Testis (tissue), 2 donors: ENCODE measurements at regions not wholly inside any gene's neighbourhood (a gene's known extent, or its start where the extent isn't known, plus 50 kb on each side); places are given as distances from the start of the nearest gene placed in this dataset.

ENCODE experiments used
- POLR2A ChIP-seq: fragments of 450-650 bp; IDR thresholded peaks from one replicate; pipeline ENCODE4 v1.6.1; 2017; ENCODE audit warnings: antibody characterized with exemption, mild to moderate bottlenecking, moderate library complexity
- TF ChIP-seq, protein P1 (sequence below), 3 experiments: fragments of 450-650 bp in 2 of 3; fragments of 200-600 bp in 1 of 3; sonication (generic) in 1 of 3; IDR thresholded peaks; one replicate each; pipeline ENCODE4 v1.5.1; 2016 to 2019; ENCODE audit warnings: antibody characterized with exemption in 3 of 3, mild to moderate bottlenecking in 2 of 3, moderate library complexity in 1 of 3

DNA sequence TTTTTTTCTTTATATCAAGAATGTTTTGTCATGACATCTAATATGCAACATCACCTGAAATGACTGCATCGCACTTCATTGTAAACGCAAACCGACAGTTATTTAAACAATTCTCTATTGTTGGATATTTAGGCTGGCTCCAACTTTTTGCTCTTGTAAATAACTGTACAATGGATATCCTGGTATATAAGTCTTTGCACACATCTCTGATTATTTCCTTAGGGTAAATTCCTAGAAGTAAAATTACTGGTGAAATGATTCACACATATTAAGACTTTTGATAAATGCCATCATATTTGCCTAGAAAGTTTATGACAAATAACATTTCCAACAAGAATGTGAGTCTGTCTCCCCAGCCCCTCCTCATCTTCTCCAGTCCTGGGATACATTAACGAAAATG lies 154.7 kb downstream of the TFAP2C start:
- TF ChIP-seq, protein P1, sequence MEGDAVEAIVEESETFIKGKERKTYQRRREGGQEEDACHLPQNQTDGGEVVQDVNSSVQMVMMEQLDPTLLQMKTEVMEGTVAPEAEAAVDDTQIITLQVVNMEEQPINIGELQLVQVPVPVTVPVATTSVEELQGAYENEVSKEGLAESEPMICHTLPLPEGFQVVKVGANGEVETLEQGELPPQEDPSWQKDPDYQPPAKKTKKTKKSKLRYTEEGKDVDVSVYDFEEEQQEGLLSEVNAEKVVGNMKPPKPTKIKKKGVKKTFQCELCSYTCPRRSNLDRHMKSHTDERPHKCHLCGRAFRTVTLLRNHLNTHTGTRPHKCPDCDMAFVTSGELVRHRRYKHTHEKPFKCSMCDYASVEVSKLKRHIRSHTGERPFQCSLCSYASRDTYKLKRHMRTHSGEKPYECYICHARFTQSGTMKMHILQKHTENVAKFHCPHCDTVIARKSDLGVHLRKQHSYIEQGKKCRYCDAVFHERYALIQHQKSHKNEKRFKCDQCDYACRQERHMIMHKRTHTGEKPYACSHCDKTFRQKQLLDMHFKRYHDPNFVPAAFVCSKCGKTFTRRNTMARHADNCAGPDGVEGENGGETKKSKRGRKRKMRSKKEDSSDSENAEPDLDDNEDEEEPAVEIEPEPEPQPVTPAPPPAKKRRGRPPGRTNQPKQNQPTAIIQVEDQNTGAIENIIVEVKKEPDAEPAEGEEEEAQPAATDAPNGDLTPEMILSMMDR (IDR thresholded peaks at IDR 0.05), result no peak
- TF ChIP-seq POLR2A, result no peak
